Neural progenitor cell (in vitro differentiated cells): ENCODE measurements at regions not wholly inside any gene's neighbourhood (a gene's known extent, or its start where the extent isn't known, plus 50 kb on each side); places are given as distances from the start of the nearest gene placed in this dataset.

ENCODE experiments used
- DNase-seq: peaks from one replicate; pipeline ENCODE4 v3.0.0-alpha.2; 2016; ENCODE audit warnings: low spot score
- H2AFZ ChIP-seq: fragments of 200-600 bp; sonication (generic); replicated peaks from 2 replicates; pipeline ENCODE4 v1.6.1; 2016; ENCODE audit warnings: antibody characterized with exemption
- H3F3A ChIP-seq: fragments of 200-600 bp; sonication (generic); 2 replicates; pipeline ENCODE4 v1.6.1; 2016; ENCODE audit warnings: antibody characterized with exemption, low read depth
- H3K27ac ChIP-seq: fragments of 200-600 bp; sonication (generic); 2 replicates; pipeline ENCODE4 v1.5.1; 2016; ENCODE audit warnings: mild to moderate bottlenecking
- H3K27me3 ChIP-seq: fragments of 200-600 bp; sonication (generic); 2 replicates; pipeline ENCODE4 v1.6.1; 2016; ENCODE audit warnings: mild to moderate bottlenecking, moderate library complexity
- H3K36me3 ChIP-seq: fragments of 200-600 bp; sonication (generic); 2 replicates; pipeline ENCODE4 v1.5.1; 2016
- H3K4me1 ChIP-seq: fragments of 200-600 bp; sonication (generic); 2 replicates; pipeline ENCODE4 v1.6.1; 2016; ENCODE audit warnings: mixed run types
- H3K4me2 ChIP-seq: fragments of 200-600 bp; sonication (generic); 2 replicates; pipeline ENCODE4 v1.6.1; 2016
- H3K4me3 ChIP-seq: fragments of 200-600 bp; sonication (generic); 2 replicates; pipeline ENCODE4 v1.5.1; 2016
- H3K79me2 ChIP-seq: fragments of 200-600 bp; sonication (generic); 2 replicates; pipeline ENCODE4 v1.6.1; 2016; ENCODE audit warnings: low read depth
- H3K9ac ChIP-seq: fragments of 200-600 bp; sonication (generic); 2 replicates; pipeline ENCODE4 v1.6.1; 2016
- H3K9me3 ChIP-seq: fragments of 200-600 bp; sonication (generic); 2 replicates; pipeline ENCODE4 v1.5.1; 2016; ENCODE audit warnings: low read depth
- H4K20me1 ChIP-seq: fragments of 200-600 bp; sonication (generic); 2 replicates; pipeline ENCODE4 v1.6.1; 2016; ENCODE audit warnings: low read depth
- H3K27ac Mint-ChIP-seq: 3 replicates; pipeline ENCODE4 v1.8.0; 2021; ENCODE audit warnings: mixed read lengths
- H3K27me3 Mint-ChIP-seq: 2 replicates; pipeline ENCODE4 v1.8.0; 2022; ENCODE audit warnings: low read depth, mild to moderate bottlenecking, inconsistent platforms, moderate library complexity, mixed read lengths; ENCODE audit not compliant: insufficient read depth
- H3K36me3 Mint-ChIP-seq: 3 replicates; pipeline ENCODE4 v1.8.0; 2021; ENCODE audit warnings: mixed read lengths
- H3K4me1 Mint-ChIP-seq: 3 replicates; pipeline ENCODE4 v1.8.0; 2021; ENCODE audit warnings: mixed read lengths
- H3K4me3 Mint-ChIP-seq: 3 replicates; pipeline ENCODE4 v1.8.0; 2021; ENCODE audit warnings: mild to moderate bottlenecking, moderate library complexity, mixed read lengths
- H3K9me3 Mint-ChIP-seq: 3 replicates; pipeline ENCODE4 v1.8.0; 2020; ENCODE audit warnings: mixed read lengths
- EZH2 ChIP-seq: fragments of 200-600 bp; sonication (generic); IDR thresholded peaks from 2 replicates; pipeline ENCODE4 v1.6.1; 2017; ENCODE audit warnings: antibody characterized with exemption, mild to moderate bottlenecking, moderate library complexity
- EZH2phosphoT487 ChIP-seq: fragments of 200-600 bp; sonication (generic); IDR thresholded peaks from 2 replicates; pipeline ENCODE4 v1.6.1; 2017; ENCODE audit warnings: antibody characterized with exemption
- TF ChIP-seq, protein P1 (sequence below): fragments of 200-600 bp; sonication (generic); IDR thresholded peaks from 2 replicates; pipeline ENCODE4 v1.5.1; 2017; ENCODE audit warnings: antibody characterized with exemption, mild to moderate bottlenecking

DNA sequence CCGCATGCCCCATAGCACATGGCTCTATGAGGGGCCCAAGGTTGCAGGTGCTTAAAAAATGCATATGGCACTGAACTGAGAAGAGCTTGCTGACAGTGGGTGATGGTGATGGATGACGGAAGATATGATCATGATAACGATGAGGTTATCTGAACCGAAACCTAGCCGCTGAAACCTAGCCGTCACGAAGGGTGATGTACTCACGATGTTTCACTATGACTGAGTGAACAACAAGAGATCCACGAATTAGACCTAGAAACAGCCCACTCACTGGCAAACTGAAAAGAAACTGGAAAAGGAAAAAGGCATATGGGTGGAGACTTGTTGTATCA lies 57.6 kb upstream of the BCL6 start:
- H2AFZ ChIP-seq: no peak overlapping the region
- no peaks in the 10 kb centered on the region for H3K79me2 ChIP-seq
- peaks cover 3% of the 10 kb centered on the region for H3K4me1 Mint-ChIP-seq
- TF ChIP-seq, protein P1, sequence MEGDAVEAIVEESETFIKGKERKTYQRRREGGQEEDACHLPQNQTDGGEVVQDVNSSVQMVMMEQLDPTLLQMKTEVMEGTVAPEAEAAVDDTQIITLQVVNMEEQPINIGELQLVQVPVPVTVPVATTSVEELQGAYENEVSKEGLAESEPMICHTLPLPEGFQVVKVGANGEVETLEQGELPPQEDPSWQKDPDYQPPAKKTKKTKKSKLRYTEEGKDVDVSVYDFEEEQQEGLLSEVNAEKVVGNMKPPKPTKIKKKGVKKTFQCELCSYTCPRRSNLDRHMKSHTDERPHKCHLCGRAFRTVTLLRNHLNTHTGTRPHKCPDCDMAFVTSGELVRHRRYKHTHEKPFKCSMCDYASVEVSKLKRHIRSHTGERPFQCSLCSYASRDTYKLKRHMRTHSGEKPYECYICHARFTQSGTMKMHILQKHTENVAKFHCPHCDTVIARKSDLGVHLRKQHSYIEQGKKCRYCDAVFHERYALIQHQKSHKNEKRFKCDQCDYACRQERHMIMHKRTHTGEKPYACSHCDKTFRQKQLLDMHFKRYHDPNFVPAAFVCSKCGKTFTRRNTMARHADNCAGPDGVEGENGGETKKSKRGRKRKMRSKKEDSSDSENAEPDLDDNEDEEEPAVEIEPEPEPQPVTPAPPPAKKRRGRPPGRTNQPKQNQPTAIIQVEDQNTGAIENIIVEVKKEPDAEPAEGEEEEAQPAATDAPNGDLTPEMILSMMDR: no peak
- TF ChIP-seq EZH2phosphoT487 (no peak), EZH2 (no peak)
- peaks cover 4% of the 10 kb centered on the region for H3K9me3 Mint-ChIP-seq
- no peak overlapping the region for H3K9ac ChIP-seq
- no peaks in the 10 kb centered on the region for H3K36me3 ChIP-seq
- H3K4me3 Mint-ChIP-seq: no peak overlapping the region
- no peak overlapping the region for H3K4me3 ChIP-seq
- H3K4me2 ChIP-seq: no peak overlapping the region
- H3K9me3 ChIP-seq: no peaks in the 10 kb centered on the region
- no peaks in the 10 kb centered on the region for H3K36me3 Mint-ChIP-seq
- no peak for DNase-seq
- H3K27me3 Mint-ChIP-seq: peaks cover 2% of the 10 kb centered on the region
- H3K27ac ChIP-seq: no peak overlapping the region
- no peaks in the 10 kb centered on the region for H3K27me3 ChIP-seq
- peaks cover 4% of the 10 kb centered on the region for H3K4me1 ChIP-seq
- no peaks in the 10 kb centered on the region for H3F3A ChIP-seq
- no peaks in the 10 kb centered on the region for H4K20me1 ChIP-seq
- no peak overlapping the region for H3K27ac Mint-ChIP-seq

DNA sequence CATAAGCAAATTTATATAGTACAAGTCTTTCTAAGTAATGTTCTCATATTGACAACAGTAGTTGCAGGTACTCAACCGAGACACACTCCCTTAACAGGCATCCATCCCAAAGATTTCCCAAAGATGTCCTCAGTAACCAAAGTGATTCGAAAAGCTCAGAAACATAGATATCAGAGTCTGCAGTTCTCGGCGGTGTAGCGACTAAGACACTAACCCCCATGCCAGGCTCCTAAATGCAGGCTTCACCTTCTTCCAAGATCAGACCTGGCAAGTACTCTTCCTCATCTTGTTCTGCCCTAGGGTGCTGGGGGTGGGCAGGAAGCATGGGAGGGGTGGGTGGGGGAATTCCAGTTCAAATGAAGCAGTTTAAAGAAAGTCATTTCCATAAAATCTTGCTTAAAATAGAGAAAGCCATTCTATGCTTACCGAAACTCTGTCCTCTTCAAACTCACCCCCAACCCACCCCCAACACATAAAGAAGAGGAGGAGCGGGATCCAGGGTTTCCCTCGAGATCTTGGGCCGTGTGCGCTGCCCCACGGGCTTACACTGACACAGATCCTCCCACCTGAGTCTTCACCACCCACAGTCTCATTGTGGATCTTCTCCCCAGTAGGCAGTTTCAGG lies 59.0 kb upstream of the BCL6 start:
- no peak for DNase-seq
- Histone ChIP-seq H2AFZ (no peak overlapping the region), H3K9me3 (no peaks in the 10 kb centered on the region), H3K79me2 (no peaks in the 10 kb centered on the region), H3K36me3 (no peaks in the 10 kb centered on the region), H3K4me2 (no peak overlapping the region), H3K4me1 (peaks cover 12% of the 10 kb centered on the region), H4K20me1 (no peaks in the 10 kb centered on the region), H3K27ac (no peak overlapping the region), H3K9ac (no peak overlapping the region), H3K27me3 (no peaks in the 10 kb centered on the region), H3F3A (peaks cover 6% of the 10 kb centered on the region), H3K4me3 (no peak overlapping the region)
- TF ChIP-seq, protein P1: no peak
- no peak for TF ChIP-seq EZH2phosphoT487
- no peak for TF ChIP-seq EZH2
- peaks cover 2% of the 10 kb centered on the region for H3K27me3 Mint-ChIP-seq
- peaks cover 10% of the 10 kb centered on the region for H3K4me1 Mint-ChIP-seq
- no peak overlapping the region for H3K27ac Mint-ChIP-seq
- peaks cover 4% of the 10 kb centered on the region for H3K9me3 Mint-ChIP-seq
- H3K36me3 Mint-ChIP-seq: no peaks in the 10 kb centered on the region
- no peak overlapping the region for H3K4me3 Mint-ChIP-seq

DNA sequence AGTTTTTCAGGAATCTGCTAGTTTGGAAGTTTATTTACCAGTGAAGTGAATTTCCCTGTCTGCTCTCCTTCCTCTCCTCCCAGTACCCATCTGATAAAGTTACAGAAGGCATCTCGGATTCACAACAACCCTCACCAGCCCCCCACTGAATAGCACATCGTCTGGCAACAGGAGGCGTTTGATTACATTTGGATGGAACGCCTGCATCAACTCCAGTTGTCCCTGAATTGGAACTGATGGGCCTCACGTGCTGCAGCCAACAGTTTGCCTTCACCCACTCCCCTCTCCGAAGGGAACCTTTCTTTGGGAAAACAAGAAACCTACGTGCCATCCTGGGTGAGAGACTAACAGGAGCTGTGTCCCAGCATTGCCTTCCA lies 59.5 kb upstream of the BCL6 start:
- Histone ChIP-seq H3K4me2 (no peak overlapping the region), H3K9ac (no peak overlapping the region), H3K4me3 (no peak overlapping the region), H4K20me1 (no peaks in the 10 kb centered on the region), H2AFZ (peak overlapping the region; percentile 5), H3K9me3 (no peaks in the 10 kb centered on the region), H3K36me3 (no peaks in the 10 kb centered on the region), H3K4me1 (peaks cover 12% of the 10 kb centered on the region), H3K27ac (no peak overlapping the region), H3F3A (peaks cover 6% of the 10 kb centered on the region), H3K79me2 (no peaks in the 10 kb centered on the region), H3K27me3 (no peaks in the 10 kb centered on the region)
- H3K36me3 Mint-ChIP-seq: no peaks in the 10 kb centered on the region
- H3K27me3 Mint-ChIP-seq: no peaks in the 10 kb centered on the region
- no peak overlapping the region for H3K4me3 Mint-ChIP-seq
- peaks cover 13% of the 10 kb centered on the region for H3K4me1 Mint-ChIP-seq
- H3K27ac Mint-ChIP-seq: no peak overlapping the region
- TF ChIP-seq, protein P1: no peak
- TF ChIP-seq EZH2 (no peak), EZH2phosphoT487 (no peak)
- DNase-seq: no peak
- H3K9me3 Mint-ChIP-seq: peaks cover 4% of the 10 kb centered on the region
